ENCODE measurements at regions not wholly inside any gene's neighbourhood (a gene's known extent, or its start where the extent isn't known, plus 50 kb on each side); places are given as distances from the start of the nearest gene placed in this dataset.

DNA sequence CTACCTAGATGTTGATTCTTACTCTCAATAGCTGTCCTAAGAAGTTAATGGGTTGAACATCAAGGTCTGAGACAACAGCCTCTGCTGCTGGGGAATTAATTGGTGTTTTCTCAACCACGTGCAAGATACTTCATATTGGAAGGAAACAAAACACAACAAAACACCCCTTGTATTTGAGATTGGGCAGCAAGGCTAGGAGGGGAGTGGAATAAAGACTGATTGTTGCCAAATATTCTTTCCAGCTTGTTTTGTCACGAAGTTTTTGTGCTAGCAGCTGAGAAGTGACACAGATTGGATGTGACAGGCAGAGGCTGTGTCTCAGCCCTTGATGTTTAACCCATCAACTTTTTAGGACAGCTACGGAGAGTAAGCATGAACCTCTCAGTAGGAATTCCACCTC is 808.4 kb downstream of the IGSF11 start:
- TF ChIP-seq, protein P1, sequence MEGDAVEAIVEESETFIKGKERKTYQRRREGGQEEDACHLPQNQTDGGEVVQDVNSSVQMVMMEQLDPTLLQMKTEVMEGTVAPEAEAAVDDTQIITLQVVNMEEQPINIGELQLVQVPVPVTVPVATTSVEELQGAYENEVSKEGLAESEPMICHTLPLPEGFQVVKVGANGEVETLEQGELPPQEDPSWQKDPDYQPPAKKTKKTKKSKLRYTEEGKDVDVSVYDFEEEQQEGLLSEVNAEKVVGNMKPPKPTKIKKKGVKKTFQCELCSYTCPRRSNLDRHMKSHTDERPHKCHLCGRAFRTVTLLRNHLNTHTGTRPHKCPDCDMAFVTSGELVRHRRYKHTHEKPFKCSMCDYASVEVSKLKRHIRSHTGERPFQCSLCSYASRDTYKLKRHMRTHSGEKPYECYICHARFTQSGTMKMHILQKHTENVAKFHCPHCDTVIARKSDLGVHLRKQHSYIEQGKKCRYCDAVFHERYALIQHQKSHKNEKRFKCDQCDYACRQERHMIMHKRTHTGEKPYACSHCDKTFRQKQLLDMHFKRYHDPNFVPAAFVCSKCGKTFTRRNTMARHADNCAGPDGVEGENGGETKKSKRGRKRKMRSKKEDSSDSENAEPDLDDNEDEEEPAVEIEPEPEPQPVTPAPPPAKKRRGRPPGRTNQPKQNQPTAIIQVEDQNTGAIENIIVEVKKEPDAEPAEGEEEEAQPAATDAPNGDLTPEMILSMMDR (IDR thresholded peaks at IDR 0.05; ENCODE audit: control extremely low read depth in 1 of 3, insufficient read depth in 1 of 3, low read depth in 1 of 3, low read length in 3 of 3), result no peak
- TF ChIP-seq, protein P2, sequence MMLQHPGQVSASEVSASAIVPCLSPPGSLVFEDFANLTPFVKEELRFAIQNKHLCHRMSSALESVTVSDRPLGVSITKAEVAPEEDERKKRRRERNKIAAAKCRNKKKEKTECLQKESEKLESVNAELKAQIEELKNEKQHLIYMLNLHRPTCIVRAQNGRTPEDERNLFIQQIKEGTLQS (IDR thresholded peaks at IDR 0.05; ENCODE audit: insufficient read depth, low read depth, low read length), result no peak
- TF ChIP-seq EZH2 (IDR thresholded peaks at IDR 0.05; ENCODE audit: low read depth, low read length, severe bottlenecking) (no peak), BACH1 (IDR thresholded peaks at IDR 0.05; ENCODE audit: low read length) (no peak), TBP (IDR thresholded peaks at IDR 0.05; ENCODE audit: low read depth, low read length) (no peak), POLR2A (IDR thresholded peaks at IDR 0.05; ENCODE audit: control extremely low read depth in 1 of 2, low read depth in 2 of 2, low read length in 2 of 2) (no peak), POU5F1 (IDR thresholded peaks at IDR 0.05; ENCODE audit: low read depth, low read length) (no peak), ZNF274 (IDR thresholded peaks at IDR 0.05; ENCODE audit: borderline replicate concordance, extremely low read depth, low read length) (no peak), NRF1 (IDR thresholded peaks at IDR 0.05; ENCODE audit: low read depth, low read length) (no peak), TAF1 (IDR thresholded peaks at IDR 0.05; ENCODE audit: low read depth, low read length) (no peak), RNF2 (IDR thresholded peaks at IDR 0.05; ENCODE audit: borderline replicate concordance, low read depth, low read length, missing control alignments, poor library complexity, severe bottlenecking) (no peak), HDAC2 (IDR thresholded peaks at IDR 0.05; ENCODE audit: borderline replicate concordance in 1 of 2, low read depth in 2 of 2, low read length in 2 of 2) (no peak)
- TF ChIP-seq, protein P3, sequence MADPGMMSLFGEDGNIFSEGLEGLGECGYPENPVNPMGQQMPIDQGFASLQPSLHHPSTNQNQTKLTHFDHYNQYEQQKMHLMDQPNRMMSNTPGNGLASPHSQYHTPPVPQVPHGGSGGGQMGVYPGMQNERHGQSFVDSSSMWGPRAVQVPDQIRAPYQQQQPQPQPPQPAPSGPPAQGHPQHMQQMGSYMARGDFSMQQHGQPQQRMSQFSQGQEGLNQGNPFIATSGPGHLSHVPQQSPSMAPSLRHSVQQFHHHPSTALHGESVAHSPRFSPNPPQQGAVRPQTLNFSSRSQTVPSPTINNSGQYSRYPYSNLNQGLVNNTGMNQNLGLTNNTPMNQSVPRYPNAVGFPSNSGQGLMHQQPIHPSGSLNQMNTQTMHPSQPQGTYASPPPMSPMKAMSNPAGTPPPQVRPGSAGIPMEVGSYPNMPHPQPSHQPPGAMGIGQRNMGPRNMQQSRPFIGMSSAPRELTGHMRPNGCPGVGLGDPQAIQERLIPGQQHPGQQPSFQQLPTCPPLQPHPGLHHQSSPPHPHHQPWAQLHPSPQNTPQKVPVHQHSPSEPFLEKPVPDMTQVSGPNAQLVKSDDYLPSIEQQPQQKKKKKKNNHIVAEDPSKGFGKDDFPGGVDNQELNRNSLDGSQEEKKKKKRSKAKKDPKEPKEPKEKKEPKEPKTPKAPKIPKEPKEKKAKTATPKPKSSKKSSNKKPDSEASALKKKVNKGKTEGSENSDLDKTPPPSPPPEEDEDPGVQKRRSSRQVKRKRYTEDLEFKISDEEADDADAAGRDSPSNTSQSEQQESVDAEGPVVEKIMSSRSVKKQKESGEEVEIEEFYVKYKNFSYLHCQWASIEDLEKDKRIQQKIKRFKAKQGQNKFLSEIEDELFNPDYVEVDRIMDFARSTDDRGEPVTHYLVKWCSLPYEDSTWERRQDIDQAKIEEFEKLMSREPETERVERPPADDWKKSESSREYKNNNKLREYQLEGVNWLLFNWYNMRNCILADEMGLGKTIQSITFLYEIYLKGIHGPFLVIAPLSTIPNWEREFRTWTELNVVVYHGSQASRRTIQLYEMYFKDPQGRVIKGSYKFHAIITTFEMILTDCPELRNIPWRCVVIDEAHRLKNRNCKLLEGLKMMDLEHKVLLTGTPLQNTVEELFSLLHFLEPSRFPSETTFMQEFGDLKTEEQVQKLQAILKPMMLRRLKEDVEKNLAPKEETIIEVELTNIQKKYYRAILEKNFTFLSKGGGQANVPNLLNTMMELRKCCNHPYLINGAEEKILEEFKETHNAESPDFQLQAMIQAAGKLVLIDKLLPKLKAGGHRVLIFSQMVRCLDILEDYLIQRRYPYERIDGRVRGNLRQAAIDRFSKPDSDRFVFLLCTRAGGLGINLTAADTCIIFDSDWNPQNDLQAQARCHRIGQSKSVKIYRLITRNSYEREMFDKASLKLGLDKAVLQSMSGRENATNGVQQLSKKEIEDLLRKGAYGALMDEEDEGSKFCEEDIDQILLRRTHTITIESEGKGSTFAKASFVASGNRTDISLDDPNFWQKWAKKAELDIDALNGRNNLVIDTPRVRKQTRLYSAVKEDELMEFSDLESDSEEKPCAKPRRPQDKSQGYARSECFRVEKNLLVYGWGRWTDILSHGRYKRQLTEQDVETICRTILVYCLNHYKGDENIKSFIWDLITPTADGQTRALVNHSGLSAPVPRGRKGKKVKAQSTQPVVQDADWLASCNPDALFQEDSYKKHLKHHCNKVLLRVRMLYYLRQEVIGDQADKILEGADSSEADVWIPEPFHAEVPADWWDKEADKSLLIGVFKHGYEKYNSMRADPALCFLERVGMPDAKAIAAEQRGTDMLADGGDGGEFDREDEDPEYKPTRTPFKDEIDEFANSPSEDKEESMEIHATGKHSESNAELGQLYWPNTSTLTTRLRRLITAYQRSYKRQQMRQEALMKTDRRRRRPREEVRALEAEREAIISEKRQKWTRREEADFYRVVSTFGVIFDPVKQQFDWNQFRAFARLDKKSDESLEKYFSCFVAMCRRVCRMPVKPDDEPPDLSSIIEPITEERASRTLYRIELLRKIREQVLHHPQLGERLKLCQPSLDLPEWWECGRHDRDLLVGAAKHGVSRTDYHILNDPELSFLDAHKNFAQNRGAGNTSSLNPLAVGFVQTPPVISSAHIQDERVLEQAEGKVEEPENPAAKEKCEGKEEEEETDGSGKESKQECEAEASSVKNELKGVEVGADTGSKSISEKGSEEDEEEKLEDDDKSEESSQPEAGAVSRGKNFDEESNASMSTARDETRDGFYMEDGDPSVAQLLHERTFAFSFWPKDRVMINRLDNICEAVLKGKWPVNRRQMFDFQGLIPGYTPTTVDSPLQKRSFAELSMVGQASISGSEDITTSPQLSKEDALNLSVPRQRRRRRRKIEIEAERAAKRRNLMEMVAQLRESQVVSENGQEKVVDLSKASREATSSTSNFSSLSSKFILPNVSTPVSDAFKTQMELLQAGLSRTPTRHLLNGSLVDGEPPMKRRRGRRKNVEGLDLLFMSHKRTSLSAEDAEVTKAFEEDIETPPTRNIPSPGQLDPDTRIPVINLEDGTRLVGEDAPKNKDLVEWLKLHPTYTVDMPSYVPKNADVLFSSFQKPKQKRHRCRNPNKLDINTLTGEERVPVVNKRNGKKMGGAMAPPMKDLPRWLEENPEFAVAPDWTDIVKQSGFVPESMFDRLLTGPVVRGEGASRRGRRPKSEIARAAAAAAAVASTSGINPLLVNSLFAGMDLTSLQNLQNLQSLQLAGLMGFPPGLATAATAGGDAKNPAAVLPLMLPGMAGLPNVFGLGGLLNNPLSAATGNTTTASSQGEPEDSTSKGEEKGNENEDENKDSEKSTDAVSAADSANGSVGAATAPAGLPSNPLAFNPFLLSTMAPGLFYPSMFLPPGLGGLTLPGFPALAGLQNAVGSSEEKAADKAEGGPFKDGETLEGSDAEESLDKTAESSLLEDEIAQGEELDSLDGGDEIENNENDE (IDR thresholded peaks at IDR 0.05; ENCODE audit: insufficient replicate concordance, low read length), result no peak
